HG03565 (cell line): ENCODE measurements at regions not wholly inside any gene's neighbourhood (a gene's known extent, or its start where the extent isn't known, plus 50 kb on each side); places are given as distances from the start of the nearest gene placed in this dataset.
"Not testable (repeated sequence)": the region's sequence is repeated elsewhere in the genome, so short reads cannot be mapped to it uniquely, and the experiment has no call there.

Source experiments
- ATAC-seq: cut with Tn5 transposase; IDR thresholded peaks from one replicate; pipeline ENCODE4 v1.9.1; 2021; ENCODE audit warnings: mild to moderate bottlenecking, moderate library complexity; ENCODE audit not compliant: unreplicated experiment

- no peak for ATAC-seq
Observed at GRCh38 chr5:26563979-26564378, 474.4 kb downstream of the CDH9 start.

- ATAC-seq = no peak
Observed at GRCh38 chr5:26553079-26553478, 485.3 kb downstream of the CDH9 start.

DNA sequence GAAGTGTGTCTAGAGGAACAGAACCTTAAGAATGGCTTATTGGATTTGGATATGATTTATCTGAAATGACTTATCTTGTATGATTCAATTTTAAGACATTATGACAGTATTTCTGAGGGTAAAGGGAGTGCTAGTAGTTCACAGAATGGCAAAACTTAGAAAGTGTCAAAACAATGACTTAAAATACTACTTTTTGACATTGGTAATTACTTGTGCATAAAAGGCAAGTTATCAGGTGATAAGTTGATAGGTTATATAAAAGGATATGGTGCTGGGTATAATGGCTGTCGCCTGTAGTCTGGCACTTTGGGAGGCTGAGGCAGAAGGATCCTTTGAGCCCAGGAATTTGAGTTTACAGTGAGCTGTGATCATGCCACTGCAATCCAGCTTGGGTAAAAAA is 494.4 kb downstream of the CDH9 start:
- no peak for ATAC-seq

- ATAC-seq = no peak
Observed at GRCh38 chr5:26538226-26538625, 500.2 kb downstream of the CDH9 start.

- no peak for ATAC-seq
Observed at GRCh38 chr5:26535215-26535614, 503.2 kb downstream of the CDH9 start.

DNA sequence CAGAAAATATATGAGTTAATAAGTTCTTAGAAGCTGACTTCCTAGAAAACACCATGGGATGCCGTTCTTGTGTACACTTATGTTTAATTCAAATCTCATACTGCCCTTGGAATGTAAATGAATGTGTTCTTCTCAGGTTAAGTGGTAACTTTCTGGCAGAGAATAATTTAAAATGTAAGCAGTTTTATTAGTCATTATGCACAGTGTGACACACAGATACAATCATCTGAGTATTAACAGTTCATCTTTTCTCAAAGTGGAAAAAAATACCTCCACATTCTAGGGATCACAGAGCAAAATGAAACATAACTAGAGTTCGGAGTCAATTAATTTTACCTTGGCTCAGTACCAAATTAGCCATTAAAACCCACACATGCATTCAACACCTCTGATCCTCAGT is 508.1 kb downstream of the CDH9 start:
- no peak for ATAC-seq

DNA sequence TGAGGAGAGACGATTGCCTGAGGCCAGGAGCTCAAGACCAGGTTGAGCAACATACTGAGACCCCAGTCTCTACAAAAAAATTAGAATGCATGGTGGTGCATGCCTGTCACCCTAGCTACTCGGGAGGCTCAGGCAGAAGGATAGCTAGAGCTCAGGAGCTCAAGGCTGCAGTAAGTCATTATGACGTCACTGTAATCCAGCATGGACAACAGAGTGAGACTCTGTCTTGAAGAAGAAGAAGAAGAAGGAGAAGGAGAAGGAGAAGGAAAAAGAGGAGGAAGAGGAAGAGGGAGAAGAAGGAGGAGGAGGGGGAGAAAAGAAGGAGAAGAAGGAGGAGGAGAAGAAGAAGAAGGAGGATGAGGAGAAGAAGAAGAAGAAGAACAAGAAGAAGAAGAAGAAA is 519.1 kb downstream of the CDH9 start:
- ATAC-seq = no peak

GRCh38 chr5:26518065-26518464 is 520.3 kb downstream of the CDH9 start:
- no peak for ATAC-seq

DNA sequence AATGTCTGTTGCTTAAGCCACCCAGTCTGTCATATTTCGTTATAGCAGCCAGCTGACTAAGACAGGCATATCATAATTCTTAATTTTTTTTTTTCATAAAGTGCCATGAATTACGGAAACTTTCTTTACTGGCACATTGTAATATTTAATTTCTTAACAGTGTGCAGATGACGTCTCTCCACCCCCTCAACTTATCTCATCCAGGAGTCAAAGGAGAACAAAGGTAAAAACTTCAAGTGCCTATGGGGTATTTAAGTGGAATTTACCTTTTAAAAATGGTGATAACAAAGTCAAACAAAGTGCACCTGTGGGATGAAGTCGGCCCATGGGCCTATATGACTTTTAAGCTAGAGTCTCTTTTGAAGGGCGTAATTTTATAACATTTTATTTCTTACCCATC is 539.4 kb downstream of the CDH9 start:
- ATAC-seq = no peak

- no peak for ATAC-seq
Observed at GRCh38 chr5:26495437-26495836, 542.9 kb downstream of the CDH9 start.

DNA sequence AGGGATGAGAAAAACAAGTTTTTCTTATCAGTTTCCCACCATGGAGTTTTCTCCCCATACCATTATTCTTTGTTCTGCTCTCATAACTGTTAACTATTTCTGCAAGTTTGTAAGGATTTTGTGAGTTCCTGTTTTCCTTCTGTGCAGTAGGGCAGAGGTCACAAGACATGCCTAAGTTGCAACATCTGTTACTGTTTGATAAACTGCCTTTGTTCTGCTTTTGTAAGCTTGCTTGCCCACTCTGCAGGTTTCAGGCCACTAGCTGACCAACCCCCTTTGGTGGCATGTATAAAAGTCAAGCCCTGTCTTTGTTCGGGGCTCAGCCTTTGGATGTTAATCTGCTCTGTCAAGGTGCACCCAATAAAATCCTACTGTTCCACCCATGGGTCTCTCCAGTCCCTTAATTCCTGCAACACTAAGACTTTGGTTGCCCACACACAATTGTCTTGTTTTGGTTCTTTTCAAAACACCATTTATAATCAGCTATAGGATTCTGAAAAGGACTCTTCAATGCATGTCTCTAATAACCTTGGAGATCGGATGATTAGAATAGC is 545.4 kb downstream of the CDH9 start:
- no peak for ATAC-seq

DNA sequence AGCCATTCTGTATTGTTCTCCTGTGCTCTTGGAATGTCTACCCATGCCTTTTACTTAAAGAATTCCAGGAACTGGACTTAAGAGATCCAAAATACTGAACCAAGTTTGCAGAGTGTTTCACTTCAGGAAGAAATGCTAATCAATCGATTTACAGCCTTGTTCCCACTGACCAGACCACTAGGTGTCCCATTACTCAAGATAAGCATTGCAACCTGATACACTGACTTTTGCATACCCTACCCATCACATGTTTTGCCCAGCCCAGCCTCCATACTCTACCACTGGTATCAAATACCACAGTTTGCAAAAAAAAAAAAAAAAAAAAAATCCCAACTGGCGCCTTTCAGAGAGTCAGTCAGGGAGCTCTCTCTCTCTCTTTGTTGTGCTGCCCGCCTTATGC is 550.8 kb downstream of the CDH9 start:
- no peak for ATAC-seq

DNA sequence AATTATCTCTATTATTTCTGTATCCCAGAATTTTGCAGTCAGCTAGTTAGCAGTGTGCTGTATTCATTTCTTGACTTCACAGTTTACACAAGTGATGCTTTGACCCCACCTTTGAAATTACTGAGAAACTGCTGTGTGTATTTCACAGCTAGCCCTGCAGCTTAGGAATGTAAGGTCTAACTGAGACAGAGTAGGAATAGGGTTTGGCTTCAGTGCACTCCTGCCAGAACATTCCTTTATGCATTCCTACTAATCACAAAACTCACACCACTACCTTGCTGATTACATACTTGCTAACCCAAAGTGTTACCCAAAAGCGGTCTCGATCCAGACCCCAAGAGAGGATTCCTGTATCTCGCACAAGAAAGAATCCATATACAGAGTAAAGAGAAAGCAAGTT is 551.8 kb downstream of the CDH9 start:
- no peak for ATAC-seq

DNA sequence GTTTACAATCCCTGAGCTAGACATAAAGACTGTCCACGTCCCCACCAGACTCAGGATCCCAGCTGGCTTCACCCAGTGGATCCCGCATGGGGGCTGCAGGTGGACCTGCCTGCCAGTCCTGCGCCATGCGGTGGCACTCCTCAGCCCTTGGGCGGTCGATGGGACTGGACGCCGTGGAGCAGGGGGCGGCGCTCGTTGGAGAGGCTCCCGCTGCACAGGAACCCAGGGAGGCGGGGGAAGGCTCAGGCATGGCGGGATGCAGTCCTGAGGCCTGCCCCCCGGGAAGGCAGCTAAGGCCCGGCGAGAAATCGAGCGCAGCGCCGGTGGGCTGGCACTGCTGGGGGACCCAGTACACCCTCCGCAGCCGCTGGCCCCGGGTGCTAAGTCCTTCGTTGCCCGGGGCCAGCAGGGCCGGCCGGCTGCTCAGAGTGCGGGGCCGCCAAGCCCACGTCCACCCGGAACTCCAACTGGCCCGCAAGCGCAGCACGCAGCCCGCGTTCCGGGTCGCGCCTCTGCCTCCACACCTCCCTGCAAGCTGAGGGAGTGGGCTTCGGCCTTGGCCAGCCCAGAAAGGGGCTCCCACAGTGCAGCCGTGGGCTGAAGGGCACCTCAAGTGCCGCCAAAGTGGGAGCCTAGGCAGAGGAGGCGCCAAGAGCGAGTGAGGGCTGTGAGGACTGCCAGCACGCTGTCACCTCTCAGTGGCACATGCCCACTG is 553.1 kb downstream of the CDH9 start:
- not testable (repeated sequence) for ATAC-seq

DNA sequence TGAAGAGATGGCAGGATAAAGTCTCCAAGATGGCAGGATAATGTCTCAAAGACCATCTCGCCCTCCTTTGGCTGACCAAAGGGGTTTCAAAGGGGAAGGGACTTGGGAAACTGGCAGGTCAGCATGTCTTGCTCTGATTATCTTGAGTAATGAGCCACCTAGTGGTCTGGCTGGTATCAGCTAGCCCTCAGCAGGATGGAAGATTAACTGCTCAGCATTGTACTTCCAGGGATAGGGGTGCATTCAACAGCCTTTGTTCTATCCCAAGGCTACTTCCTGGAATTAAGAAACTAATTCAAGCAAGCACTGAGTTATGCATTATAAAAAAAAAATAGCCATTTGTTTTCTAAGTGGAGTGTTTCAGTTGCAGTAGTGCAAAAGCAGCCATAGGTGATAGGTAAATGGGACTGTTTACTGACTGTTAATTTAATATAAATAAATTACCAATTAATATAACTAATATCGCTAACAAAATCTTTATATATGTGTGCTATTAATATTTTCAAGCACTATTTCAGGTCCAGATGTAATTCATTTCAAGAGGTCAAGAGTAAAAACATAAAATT is 555.5 kb downstream of the CDH9 start:
- peak; percentile 57 for ATAC-seq

DNA sequence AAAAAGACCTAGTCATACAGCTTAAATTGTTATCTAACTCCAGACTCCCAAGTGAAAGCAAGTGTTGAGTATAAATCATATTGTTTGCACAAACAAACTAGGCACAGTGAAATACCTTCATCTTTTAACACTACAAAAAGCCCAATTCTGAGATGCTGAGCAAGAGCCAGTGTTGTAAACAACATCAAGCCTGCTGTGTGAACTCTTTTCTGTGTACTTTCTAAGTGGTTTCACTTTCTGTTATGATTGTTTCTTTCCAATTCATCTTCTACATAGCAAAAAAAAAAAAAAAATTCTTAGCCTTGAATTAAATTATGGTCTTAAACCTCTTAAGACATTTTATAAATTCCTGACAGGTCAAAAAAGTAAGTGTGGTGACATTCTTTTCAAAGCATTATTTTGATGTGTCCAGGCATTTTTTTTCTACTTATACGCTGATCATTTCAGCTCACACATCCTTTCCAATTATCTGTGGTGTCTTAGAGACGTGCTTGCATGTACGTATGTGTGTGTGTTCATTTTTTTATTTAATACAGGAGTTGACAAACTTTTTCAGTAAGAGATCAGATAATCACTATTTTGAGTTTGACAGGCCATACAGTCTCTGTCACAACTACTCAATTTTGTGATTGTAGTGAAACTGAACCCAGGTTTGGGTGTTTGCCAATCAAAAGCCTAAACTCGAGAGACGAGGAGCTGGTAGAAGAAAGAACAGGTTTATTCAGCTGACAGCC is 556.1 kb downstream of the CDH9 start:
- ATAC-seq = no peak

GRCh38 chr5:26470439-26470838 is 567.9 kb downstream of the CDH9 start:
- ATAC-seq = no peak

- ATAC-seq = no peak
Observed at GRCh38 chr5:26439121-26439520, 599.3 kb downstream of the CDH9 start.

DNA sequence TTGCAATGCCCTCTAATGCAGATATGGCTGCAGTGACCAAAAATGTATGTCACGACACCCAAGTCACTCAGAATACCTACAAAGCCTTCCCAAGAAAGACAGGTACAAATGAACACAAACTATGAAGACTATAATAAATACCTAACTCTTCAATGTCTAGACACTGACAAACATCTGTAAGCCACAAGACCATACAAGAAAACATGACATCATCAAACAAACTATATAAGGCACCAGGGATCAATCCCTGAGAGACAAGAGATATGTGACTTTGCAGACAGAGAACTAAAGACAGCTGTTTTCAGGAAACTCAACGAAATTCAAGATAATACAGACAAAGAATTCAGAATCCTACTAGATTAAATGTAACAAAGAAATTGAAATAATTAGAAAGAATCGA is 603.7 kb downstream of the CDH9 start:
- no peak for ATAC-seq

DNA sequence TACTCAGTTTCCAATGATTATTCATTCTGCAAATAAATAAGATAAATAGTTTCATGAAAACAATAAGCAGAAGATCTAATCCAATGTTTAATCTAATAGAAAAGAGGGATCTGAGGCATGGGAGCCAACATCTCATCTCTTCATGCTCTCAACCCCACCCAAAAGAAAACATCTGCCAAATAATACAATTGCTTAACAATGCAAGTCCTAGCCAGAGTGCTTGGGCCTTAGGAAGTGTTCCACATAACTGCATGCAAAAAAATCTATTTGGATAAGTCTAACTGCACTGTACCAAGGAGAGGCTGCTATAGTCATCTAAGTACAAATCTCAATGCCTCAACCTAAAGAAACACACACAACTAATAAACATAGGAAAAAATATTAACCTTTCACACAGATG is 606.0 kb downstream of the CDH9 start:
- no peak for ATAC-seq

GRCh38 chr5:26430323-26430722 is 608.1 kb downstream of the CDH9 start:
- ATAC-seq = no peak

DNA sequence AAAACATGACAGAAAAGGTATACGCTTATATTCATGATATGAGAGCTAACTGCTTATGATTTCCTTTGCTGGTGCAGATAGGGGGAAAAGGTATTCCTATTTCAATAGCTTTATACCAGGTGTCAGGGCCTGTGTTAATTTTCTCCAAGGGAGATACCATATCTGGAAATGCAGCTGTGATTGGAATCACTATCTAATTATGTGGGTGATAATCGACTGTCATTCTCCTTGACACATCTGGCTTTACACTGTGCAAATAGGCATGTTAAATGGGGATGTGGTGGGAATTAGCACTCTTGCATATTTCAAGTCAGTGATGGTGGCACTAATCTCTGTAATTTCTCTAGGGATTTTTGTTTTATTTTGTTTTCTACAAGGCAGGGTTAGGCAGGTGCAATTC is 611.1 kb downstream of the CDH9 start:
- no peak for ATAC-seq
